Glutamatergic neuron (in vitro differentiated cells): ENCODE measurements at regions not wholly inside any gene's neighbourhood (a gene's known extent, or its start where the extent isn't known, plus 50 kb on each side); places are given as distances from the start of the nearest gene placed in this dataset.

Experiments used
- DNase-seq: peaks from one replicate; pipeline ENCODE4 v3.0.0; 2022
- H3K27ac Mint-ChIP-seq: one replicate; pipeline ENCODE4 v1.8.0; 2020; ENCODE audit warnings: mild to moderate bottlenecking, mixed read lengths, inconsistent platforms; ENCODE audit not compliant: unreplicated experiment
- H3K27me3 Mint-ChIP-seq: one replicate; pipeline ENCODE4 v1.8.0; 2020; ENCODE audit warnings: mild to moderate bottlenecking, moderate library complexity, mixed read lengths, inconsistent platforms; ENCODE audit not compliant: unreplicated experiment
- H3K36me3 Mint-ChIP-seq: one replicate; pipeline ENCODE4 v1.8.0; 2020; ENCODE audit warnings: mild to moderate bottlenecking, mixed read lengths, inconsistent platforms; ENCODE audit not compliant: unreplicated experiment
- H3K4me1 Mint-ChIP-seq: one replicate; pipeline ENCODE4 v1.8.0; 2020; ENCODE audit warnings: mild to moderate bottlenecking, low read depth, mixed read lengths, inconsistent platforms; ENCODE audit not compliant: unreplicated experiment
- H3K4me3 Mint-ChIP-seq: one replicate; pipeline ENCODE4 v1.8.0; 2020; ENCODE audit warnings: mild to moderate bottlenecking, mixed read lengths, inconsistent platforms; ENCODE audit not compliant: unreplicated experiment
- H3K9me3 Mint-ChIP-seq: one replicate; pipeline ENCODE4 v1.8.0; 2020; ENCODE audit warnings: mild to moderate bottlenecking, moderate library complexity, mixed read lengths, inconsistent platforms; ENCODE audit not compliant: unreplicated experiment
- TF ChIP-seq, protein P1 (sequence below): fragments of 200-600 bp; sonication (generic); IDR thresholded peaks from one replicate; pipeline ENCODE4 v1.5.0; 2021; ENCODE audit not compliant: partially characterized antibody, unreplicated experiment

DNA sequence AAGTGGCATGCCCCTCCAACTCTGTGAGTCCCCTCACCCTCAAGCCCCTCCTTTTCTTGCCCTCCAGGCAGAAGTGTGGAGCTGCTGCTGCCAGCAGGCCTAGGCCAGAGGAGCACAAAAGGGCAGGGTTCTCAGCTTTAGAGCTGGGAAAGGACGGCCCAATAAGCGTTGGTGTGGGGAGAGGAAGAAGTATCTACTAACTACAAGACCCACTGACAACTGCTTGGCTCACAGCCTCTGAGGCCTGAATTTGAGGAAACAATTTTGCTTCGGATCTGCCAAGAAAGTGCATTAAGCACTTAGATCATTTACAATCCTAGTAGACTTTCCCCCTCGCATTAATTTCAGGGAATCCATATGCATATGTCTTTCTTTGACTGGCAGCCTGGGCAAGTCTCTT, 179.4 kb downstream of the SNX18 start:
- no peak for DNase-seq
- TF ChIP-seq, protein P1, sequence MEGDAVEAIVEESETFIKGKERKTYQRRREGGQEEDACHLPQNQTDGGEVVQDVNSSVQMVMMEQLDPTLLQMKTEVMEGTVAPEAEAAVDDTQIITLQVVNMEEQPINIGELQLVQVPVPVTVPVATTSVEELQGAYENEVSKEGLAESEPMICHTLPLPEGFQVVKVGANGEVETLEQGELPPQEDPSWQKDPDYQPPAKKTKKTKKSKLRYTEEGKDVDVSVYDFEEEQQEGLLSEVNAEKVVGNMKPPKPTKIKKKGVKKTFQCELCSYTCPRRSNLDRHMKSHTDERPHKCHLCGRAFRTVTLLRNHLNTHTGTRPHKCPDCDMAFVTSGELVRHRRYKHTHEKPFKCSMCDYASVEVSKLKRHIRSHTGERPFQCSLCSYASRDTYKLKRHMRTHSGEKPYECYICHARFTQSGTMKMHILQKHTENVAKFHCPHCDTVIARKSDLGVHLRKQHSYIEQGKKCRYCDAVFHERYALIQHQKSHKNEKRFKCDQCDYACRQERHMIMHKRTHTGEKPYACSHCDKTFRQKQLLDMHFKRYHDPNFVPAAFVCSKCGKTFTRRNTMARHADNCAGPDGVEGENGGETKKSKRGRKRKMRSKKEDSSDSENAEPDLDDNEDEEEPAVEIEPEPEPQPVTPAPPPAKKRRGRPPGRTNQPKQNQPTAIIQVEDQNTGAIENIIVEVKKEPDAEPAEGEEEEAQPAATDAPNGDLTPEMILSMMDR = no peak
- peaks cover 4% of the 10 kb centered on the region for H3K36me3 Mint-ChIP-seq
- peaks cover 33% of the 10 kb centered on the region for H3K4me1 Mint-ChIP-seq
- H3K27ac Mint-ChIP-seq = no peak overlapping the region
- peaks cover 1% of the 10 kb centered on the region for H3K27me3 Mint-ChIP-seq
- peaks cover 1% of the 10 kb centered on the region for H3K9me3 Mint-ChIP-seq
- no peak overlapping the region for H3K4me3 Mint-ChIP-seq

DNA sequence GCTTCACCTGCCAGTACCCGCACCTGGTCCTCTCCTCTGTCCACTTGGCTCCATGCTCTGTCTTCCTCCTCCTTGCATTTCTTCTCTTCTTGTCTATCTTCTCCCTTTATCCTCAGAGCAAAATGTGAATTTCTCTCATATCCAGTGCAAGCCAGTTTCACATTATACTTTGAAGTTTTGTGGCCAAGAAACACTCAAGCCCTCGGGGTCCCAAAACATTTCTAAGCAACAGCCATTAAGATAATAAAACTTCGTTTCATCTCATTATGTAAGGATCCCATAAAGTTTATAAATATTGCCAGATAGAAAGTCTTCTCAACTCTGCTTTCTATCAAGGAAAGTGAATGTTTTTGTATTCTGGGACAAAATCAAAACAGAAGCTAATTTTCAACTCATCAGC, 178.8 kb downstream of the SNX18 start:
- peaks cover 1% of the 10 kb centered on the region for H3K9me3 Mint-ChIP-seq
- H3K27ac Mint-ChIP-seq = no peak overlapping the region
- no peak overlapping the region for H3K4me3 Mint-ChIP-seq
- H3K27me3 Mint-ChIP-seq = peaks cover 1% of the 10 kb centered on the region
- DNase-seq = no peak
- peaks cover 35% of the 10 kb centered on the region for H3K4me1 Mint-ChIP-seq
- TF ChIP-seq, protein P1 = no peak
- peaks cover 4% of the 10 kb centered on the region for H3K36me3 Mint-ChIP-seq

DNA sequence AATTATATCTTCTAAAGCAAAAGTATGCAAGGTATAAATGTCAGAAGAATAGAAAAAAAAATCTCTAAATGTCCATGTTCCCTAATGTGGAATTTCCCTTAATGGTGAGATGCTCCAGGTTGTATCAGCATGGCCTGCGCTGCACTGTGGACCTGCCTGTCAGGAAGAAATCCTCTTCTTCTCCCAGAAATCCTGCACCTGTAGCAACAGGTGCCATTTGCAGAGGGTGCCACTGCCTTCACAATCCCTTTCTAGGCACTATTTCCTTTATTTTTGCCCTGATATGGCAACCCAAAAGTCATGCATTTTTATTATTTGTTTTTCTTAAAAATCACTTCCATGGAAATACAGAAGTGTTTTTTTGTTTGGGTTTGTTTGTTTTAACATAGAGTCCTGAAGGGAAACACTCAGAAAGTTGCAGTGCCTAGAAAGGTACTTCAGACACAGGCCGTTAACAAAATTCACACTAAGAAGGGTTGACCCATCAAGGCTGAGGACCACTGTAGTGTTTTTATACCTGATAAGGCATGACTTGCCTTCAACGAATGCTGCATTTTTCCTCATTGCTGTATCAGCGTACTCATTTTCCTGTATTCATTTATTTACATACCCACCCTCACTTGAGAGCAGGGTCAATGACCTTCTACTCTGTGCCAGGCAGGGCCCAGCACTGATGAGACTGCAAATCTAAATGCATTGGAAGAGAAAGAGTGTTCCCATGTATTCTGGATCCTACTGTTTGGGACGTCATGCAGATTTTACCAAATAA, 177.8 kb downstream of the SNX18 start:
- Mint-ChIP-seq H3K27ac (no peak overlapping the region), H3K4me3 (no peak overlapping the region), H3K36me3 (peaks cover 4% of the 10 kb centered on the region), H3K9me3 (peaks cover 1% of the 10 kb centered on the region), H3K27me3 (peaks cover 1% of the 10 kb centered on the region), H3K4me1 (peaks cover 42% of the 10 kb centered on the region)
- DNase-seq = no peak
- TF ChIP-seq, protein P1 = no peak

DNA sequence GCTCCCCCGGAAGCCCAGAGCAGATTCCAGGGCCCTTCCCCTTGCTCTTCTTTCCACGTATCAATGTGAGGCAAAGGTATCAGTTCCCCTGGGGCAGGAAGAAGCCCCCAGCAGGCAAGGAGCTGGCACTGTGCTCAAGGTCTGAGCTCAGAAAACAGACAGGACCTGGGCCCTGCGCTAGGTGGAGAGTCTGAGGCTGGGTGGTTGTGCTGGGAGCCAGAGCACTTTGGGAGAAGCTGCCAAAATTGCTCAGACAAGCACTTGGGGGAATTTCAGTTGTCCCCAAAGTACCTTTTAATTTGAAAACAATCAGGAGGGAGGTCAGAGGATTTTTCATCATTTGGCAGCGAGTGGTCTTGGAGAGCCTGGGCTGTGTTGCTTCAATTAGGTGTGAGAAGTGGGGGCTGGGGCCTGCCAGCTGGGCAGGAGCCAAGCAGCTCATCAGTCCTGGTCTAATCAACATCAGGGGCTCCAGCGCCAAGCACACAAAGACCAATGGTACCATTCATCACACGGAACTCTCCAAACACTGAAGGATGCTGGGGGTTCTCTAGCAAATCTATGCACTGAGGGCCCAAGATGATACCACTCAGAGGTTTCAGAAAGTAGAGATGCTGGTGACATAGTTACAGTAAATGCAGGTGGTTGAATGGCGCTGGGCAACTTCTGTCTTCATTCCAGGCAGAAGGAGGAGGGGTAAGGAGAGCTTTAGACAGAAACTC, 176.5 kb downstream of the SNX18 start:
- H3K27ac Mint-ChIP-seq = peak overlapping the region; percentile 73
- peaks cover 4% of the 10 kb centered on the region for H3K36me3 Mint-ChIP-seq
- peaks cover 1% of the 10 kb centered on the region for H3K27me3 Mint-ChIP-seq
- TF ChIP-seq, protein P1 = no peak
- DNase-seq = peak; percentile 58
- H3K4me1 Mint-ChIP-seq = peaks cover 41% of the 10 kb centered on the region
- peaks cover 1% of the 10 kb centered on the region for H3K9me3 Mint-ChIP-seq
- H3K4me3 Mint-ChIP-seq = peak overlapping the region; percentile 48

DNA sequence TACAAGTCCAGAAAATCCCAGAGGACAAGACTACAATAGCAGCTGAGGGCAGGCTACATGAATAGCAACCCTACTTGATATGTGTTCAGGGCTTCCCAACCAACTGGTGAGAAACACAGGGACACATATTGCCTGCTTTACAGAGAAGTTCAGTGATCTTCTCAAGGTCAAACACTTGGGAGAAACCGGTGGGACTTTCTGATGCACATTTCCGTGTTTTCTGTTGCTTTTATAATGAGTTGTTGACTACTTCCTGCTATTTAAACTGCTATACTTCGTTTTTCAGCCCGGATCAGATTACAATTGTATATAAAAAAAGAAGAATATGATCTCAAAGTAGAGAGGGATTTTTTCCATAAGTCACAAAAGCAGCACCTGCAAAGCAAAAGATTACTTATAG, 175.1 kb downstream of the SNX18 start:
- Mint-ChIP-seq H3K36me3 (no peaks in the 10 kb centered on the region), H3K27me3 (peaks cover 1% of the 10 kb centered on the region), H3K9me3 (peaks cover 1% of the 10 kb centered on the region), H3K4me1 (peaks cover 36% of the 10 kb centered on the region), H3K4me3 (no peak overlapping the region), H3K27ac (peak overlapping the region; percentile 53)
- DNase-seq = no peak
- TF ChIP-seq, protein P1 = no peak
